ENCODE measurements at regions not wholly inside any gene's neighbourhood (a gene's known extent, or its start where the extent isn't known, plus 50 kb on each side); places are given as distances from the start of the nearest gene placed in this dataset.
"Not testable (repeated sequence)": the region's sequence is repeated elsewhere in the genome, so short reads cannot be mapped to it uniquely, and the experiment has no call there.

DNA sequence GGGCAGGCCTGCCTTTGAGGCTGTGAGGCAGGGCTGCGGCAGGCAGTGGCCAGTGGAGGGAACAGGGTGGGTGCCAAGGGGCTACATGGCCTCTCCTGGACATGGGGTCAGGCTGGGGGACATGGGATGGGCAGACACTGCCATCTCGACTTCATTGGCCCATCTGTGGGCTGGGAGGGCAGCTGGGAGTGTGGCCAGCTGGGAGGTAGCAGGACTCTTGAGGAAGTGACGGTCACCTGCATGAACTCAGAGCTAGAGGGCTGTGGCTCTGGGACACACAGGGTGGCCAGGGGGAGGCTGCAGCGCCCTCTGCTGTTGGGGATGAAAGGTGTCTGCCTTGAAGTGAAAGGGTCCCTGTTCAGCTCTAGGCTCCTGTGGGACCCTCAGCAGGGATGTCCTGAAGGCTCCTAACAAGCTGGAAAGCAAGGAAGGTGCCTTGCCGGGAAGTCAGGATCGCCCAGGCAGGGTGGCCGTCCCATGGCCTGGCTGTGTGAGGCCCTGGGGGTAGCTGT, 244.0 kb downstream of the ANKRD30B start:
- DNase-seq (ENCODE audit: low spot score) = not testable (repeated sequence)

DNA sequence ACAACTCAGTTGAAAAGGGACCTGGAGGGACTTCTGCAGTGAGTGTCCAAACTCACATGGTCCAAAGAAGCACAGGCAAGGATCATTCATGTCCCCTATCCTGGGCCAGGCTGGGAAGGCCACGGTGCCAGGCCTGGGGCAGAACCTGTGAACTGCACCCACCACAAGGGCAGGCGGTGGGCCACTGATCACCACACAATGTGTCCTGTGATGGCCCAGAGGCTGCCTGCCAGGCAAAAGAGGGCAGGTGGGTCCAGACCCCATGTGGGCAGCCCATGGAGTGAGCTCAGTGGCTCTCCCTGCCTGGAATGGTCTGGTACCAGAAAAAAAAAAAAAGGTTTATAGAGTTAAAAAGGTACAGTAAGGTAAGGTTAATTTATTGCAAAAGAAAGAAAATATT, 244.8 kb downstream of the ANKRD30B start:
- DNase-seq (ENCODE audit: low spot score) = not testable (repeated sequence)

DNA sequence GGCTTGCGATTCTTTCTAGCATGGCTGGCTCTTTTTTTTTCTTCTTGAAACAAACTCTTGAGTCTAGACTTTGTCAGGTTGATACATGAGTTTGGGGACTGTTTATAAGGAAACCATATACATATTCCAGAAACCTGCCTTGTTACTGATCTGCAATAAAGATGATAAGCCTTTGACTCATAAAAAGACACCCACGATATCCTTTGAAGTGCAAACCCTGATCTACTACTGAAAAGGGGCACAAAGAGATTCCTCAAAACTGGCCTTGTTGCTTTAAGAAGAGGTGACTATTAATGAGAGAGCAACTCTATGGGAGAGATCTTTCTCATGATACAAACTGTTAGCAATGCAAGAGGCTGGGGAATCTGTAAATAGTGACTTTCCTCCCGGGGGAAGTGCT, 247.1 kb downstream of the ANKRD30B start:
- DNase-seq (ENCODE audit: low spot score) = not testable (repeated sequence)

DNA sequence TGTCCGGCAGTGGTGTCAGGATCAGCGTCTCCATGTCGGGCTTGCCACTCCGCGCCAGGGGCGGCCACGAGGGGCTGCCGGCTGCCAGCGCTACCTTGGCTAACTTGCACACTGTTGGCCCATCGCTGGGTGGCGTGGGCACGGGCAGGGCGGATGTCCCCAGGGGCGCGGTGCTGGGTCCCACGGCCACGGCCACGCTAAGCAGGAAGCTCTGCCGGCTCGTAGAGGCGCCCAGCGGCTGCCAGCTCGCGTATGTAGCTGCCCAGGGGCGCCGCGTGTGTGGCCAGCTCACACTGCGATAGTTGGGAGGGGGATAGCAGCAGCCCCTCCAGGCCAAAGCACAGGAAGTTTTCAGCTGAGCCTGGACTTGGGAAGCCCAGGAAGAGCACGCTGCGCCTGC, 249.4 kb downstream of the ANKRD30B start:
- no peak for DNase-seq (ENCODE audit: low spot score)

DNA sequence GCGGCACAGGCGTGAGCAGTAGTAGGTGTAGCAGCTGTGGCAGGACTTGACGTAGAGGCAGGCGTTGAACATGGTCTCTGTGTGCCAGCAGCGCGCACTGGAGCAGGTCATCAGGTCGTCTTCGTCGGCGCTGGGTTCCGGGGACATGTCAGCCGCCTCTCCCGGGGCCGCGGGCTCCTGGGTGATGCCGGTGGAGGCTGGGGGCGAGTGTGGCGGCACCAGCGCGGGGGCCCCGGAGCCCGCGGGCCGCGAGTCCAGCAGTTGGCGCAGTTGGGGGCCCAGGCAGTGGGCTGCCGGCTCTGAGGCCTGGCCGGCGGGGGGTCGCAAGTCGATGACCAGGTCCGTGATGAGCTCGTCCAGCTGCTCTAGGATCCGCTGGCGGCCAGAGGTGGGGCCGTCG, 249.9 kb downstream of the ANKRD30B start:
- DNase-seq (ENCODE audit: low spot score) = not testable (repeated sequence)

DNA sequence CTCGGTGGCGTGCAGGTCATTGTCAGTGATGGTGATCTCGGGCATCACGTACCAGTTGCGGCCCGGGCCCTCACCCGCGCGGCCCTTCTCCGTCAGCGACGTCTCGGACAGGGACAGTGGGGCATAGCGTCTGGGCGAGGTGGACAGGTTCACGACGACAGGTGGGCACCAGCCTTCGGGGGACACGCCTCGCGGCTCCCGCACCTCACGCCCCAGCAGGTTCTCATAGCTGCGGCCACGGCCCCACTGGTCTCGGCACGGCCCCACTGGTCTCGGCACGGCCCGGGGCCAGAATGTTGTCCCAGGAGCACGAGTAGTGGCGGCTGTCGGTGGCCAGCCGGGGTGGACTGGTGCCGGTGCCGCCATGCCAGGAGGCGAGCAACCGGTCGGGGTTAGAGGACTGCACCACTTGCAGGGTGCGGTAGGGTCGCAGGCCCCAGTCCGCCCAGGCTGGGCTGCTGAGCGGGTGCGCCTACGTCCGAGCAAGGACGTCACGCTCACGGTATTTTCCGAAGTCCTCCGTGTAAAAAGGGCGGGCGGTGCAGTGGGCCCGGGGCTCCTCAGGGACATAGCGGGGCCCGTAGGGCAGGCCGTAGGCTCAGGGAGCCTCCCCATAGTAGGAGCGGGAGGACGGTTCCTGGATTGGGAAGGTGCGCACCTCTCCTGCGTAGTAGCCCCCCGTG, 250.5 kb downstream of the ANKRD30B start:
- not testable (repeated sequence) for DNase-seq (ENCODE audit: low spot score)

DNA sequence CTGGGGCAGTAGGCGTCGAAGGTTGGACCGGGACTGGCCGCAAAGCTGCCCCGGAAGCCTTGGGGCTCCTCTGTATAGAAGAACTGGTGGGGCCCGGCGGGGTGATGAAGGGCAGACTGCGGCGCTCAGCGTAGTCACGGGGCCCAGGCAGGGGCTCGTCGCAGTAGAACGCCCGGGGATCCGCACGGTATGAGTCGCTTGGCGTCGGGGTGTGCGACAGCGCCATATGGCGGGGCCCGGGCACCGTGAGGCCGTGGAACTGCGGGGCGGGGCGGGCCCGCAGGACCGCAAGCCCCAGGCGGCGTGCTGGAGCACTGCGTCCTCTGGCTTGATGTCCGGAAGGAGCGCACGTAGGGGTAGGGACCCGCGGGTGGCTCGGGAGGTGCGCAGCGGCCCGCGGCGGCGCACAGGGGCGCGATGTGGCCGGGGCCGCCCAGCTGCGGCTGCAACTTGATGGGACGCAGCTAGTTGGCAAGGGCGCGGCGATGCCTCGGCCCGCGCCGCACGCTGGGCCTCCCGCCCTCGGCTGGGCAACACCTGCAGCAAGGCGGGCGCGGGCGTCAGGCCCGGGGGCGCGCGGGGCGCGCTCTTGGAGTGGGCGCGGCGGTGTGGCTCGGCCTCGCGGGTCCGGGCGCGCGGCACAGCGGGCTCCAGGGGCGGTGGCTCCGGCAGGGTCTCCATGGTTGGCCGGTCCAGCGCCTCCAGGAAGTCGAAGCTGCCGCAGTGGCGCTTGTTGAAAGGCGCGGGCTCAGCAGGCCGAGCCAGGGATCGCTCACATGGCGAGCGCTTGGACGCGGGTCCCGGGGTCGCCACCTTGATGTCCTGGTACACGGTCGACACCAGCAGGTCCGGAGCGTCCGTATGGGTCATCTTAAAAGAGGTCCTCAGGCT, 251.4 kb downstream of the ANKRD30B start:
- DNase-seq (ENCODE audit: low spot score) = no peak

DNA sequence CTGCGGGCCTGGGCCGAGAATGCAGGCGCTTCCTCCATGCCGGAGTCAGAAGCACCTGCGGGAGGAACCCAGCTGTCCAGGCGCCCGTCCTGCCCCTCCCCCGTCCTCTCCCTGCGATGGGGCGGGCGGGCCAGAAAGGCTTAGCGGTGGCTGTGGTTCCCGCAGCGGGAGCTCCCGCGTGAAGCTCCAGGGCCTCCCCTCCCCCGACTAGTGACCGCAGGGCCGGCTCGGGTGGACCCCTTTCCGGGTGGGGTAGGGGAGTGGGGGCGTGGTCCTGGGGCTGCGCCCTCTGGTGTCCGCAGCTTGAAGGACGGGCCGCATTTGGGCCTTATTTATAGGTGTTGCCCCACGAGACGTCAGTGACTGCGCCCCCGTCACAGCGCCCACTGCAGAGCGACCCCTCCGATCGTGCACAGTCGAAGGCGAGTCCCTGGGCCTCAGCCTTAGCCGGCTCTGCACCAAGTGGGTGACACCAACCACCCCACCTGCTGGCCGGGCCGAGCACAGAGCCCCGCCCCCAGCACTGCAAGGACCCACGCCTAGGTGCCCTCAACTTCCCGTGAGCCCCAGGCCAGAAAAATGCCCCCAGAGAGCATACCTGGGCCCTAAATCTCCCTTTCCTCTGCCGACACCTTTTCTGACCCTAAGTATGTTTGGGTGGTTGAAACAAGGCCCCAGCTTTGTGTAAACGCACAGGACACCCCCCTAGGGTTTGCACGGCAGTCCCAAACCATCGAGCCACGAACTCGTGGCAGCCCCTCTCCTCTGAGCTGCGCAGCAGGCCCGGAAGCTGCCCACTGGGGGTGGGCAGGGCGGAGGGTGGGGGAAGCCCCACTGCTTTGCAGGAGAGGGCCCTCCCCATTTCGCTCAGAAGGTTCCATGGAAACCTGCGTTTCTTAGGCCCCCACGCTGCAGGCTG, 252.4 kb downstream of the ANKRD30B start:
- not testable (repeated sequence) for DNase-seq (ENCODE audit: low spot score)

DNA sequence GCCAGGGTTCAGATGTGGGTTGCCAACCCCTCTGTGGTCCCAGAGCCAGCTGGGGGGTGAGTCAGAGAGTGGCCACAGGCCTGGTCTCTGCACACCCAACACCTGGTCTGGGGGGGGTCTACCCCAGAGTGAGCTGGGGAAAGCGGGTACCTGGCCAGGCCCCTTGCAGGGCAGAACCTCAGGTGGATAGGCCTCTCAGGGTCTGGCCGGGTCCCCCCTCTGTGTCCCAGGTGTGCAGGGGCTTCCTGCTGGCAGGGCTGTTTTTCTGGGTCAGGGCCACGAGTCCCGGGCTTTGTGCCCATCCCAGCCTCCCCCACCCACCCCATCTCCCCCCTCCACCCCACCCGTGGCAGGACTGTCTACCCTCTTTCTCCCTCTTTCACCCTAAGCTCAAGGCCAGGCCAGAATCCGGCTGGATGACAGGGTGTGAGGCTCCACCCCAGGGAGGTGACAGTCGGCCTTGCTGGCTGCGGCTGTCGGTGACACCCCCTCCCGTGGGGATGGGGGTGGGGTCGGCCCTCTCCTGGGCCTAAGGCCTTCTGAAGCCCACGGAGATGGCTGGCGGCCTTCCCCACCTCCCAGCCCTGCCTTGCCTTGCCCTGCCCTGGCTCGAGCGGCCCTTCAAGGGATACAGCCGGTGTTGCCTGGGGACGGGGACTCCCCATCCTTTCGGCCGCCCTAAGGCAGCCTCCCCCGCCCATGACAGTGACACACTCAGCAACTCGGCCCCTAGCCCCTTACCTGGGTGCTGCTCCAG, 253.2 kb downstream of the ANKRD30B start:
- not testable (repeated sequence) for DNase-seq (ENCODE audit: low spot score)

DNA sequence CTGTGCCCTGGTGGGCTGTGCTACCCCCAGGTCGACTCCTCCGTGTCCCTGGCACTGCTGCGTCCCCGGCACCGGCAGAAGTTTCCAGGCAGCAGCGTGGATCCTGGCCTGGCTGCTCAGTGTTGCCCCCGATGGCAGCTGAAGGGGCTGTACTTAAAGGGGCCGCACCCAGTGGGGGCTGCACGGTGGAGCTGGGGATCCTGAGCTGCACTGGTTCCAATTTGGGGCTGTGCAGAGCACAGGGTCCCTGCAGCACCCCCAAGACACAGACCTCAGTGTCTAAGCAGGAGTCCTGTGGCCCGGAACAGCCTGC, 253.8 kb downstream of the ANKRD30B start:
- not testable (repeated sequence) for DNase-seq (ENCODE audit: low spot score)

DNA sequence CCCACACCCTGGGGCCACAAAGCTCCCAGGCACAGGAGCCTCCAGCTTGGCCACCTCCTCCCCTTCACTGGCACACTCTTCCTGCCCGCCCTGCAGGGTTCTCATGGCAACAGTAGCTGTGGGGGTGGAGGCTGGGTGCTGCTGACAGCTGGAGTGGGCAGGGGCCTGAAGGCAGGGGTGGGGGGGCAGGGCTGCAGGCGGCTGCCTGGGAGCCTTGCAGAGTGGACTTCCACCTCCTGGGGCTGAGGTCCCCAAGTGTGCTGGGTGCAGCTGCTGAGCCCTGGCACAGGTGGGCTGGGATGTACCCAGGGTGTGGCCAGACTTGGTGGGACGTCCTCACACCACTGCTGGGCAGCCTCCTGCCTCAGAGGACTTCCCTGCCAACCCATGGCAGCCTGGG, 254.8 kb downstream of the ANKRD30B start:
- DNase-seq (ENCODE audit: low spot score) = not testable (repeated sequence)

DNA sequence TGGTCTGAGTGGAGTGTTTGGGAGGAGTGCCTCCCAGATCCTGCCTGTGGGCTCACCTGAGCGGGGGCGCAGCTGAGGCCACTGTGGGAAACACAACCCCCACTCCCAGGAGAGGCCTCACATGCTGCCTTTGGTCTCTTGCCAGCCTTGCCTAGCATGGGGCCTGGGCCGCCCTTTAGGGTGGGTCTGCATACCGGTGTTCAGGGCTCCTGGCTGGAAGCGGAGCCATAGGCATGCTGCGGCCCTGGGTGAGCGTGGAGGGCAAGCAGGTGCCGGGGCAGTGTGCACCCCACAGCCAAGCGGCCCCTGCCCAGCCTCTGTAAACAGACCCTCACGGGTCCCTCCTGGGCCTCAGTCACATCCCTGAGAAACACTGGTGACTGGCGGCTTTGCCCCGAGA, 255.3 kb downstream of the ANKRD30B start:
- not testable (repeated sequence) for DNase-seq (ENCODE audit: low spot score)

DNA sequence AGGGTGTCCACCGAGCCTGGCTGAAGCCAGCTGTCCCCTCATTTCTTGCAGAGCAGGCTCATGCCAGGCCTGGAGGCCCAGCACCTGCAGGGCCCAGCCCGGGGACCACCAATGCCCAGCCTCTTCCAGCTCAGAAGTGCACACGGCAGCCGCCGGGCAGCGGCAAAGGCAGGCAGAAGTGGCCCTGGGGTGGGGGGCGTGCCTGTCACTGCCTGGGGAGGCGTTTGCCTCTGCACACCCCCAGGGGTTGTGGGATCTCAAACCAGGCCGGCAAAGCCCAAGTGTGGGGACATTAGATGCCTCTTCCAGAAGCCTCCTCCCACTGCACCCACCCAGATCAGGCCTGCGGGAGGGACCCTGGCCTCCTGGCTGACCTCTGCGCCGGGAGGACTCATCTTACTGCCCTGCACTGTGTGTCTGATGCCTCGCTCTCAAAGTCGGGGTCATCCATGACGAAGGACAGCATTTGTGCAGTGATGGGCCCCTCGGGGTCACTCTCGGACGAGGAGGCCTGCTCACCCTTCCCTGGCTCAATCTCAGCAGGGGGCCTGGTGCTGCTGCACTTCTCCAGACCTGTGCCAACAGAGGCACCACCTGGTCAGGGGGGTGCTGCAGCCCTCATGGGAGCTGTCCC, 255.8 kb downstream of the ANKRD30B start:
- not testable (repeated sequence) for DNase-seq (ENCODE audit: low spot score)

DNA sequence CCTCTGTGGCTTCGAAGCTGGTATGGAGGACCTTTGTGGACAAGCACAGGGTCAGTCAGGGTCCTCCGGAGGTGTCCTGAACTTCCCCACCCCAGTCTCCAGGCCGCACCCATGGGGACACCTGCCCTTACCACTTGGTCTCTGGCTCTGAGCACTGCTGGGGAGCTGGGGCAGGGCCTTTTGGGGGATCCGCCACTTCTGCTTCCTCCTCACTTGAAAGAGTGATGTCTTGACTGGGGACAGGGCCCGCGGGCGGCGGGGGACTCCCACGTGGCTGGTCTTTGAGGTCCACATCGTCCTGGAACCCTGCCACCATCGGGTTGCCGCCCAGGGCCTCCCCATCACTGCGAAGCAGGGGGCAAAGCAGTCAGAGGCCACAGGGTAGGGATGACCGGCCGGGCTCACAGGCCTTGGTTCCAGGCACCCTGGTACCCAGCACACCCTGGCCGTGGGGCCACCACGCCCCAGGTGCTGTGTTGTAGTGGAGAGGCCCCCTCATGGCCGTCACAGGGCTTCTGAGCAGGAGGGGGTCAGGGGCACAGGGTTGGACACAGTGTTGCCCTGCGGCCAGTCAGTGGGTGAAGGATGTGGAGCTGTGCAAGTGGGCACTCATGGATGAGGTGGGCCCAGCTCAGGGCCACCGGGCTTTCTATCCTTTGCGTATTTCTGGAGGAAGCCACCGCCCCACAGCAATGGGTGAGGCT, 256.4 kb downstream of the ANKRD30B start:
- not testable (repeated sequence) for DNase-seq (ENCODE audit: low spot score)

DNA sequence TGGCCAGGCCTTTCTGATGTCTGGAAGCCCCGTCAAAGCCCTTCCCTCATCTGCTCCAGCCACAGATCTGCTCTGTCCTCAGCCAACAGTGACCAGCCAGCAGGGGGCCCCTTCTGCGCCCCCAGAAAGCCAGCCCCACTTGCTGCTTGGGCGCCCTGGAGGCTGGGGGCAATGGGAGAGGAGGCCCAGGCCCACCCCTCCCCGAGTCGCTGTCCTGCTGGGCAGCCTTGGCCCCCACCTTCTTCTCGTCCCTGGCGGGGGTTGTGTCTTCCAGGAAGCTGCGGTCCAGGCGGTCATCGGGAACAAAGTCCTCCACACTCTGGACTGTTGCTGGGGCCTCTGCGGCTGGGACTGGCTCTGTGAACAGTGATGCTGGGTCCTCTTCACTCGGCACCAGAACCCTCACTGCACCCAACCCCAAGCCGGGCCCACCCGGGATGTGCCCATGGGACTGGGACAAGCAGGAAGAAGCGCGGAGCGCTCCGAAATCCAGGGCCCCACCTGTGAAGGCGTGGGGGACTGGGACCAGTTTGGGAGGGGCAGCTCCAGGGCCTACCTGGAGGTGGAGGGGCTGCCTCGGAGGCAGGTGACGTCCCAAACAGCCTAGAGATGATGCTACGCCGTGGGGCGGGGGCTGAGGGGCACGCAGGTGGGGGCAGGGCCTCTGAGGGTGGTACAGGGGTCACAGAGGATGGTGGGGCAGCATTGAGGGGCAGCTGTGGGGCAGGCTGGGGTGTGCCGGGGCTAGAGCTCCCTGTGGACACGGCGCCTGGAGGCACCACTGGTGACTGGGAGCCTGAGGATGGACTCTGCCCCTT, 257.6 kb downstream of the ANKRD30B start:
- no peak for DNase-seq (ENCODE audit: low spot score)

DNA sequence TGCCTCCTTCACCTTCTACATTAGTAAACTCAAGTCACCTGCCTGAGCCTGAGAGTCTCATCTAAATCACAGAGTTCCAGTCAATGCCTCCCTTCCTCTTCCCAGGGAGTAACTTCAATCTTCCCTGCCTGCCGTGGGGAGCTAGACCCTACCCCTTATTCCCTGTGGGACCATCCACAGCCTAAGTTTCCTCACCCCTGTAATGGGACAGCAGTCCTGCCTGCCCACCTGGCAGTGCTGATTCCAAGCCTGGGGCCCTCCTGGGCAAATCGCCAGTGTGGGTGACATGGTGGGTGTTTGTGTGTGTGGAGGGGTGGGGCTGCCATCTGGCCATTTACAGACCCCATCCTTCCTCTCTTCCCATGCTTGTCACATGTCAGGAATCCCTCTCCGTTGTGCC, 258.6 kb downstream of the ANKRD30B start:
- DNase-seq (ENCODE audit: low spot score) = not testable (repeated sequence)

DNA sequence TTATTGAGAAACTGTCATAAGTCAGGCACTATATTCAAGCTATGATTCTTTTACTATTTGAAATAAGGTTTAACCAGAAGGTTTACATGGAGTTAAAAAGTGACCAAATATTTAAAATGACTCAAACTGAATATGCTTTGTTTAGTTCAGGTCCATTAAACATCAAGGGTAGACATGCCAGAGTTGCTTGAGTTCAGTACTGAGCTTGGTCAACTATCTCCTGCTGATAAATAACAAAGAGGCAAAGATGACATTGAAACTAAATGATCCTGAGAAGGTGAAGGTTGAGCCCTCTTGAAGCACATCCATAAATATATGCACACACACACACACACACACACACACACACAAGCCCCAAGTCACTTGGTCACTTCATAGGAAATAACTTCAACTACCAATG, 278.1 kb downstream of the ANKRD30B start:
- not testable (repeated sequence) for DNase-seq (ENCODE audit: low spot score)

DNA sequence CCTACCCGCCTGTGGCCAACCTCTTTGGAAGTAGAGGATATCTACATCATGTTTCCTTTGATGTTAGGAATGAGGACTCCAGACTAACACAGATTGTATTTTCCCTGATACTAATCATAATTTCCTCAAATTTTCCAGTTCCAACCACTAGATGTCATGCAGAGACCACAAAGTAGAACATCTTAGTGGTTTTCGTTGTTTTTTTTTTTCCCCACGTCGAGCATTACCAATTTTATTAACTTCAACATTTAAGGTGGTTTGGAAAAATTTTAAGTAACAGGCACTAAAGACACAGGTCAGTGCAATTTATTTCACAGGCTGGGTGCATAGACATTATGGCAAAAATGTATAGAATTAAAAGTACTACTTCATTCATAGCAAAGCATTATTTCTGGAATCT, 280.1 kb downstream of the ANKRD30B start:
- DNase-seq (ENCODE audit: low spot score) = not testable (repeated sequence)

DNA sequence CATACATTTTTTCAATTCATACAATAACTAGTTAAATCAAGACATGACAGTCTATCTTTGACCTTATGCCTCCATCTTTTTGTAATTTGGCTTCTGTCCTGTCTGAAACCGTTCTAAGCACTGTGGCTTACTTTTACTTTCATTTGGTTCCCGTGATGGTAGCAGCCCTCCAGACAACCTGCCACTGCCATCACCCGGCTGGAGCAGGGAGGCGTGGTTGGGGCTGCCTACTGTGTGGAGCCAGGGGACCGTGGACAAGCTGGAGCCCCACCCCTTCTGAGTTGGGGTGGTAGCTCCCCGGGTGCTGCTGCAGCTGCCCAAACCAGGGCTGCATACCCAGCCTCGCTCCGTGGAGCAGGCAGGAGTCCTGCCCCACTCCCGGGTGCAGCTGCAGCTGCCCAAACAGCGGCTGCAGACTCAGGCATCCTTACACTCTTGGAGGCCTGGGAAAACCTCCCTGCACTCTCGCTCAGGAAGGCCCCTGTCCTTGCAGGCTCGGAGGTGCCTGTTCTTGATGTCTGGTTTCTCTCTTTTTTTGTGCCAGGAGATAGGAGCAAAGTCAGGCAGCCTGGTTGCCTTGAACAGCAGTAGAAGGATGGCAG, 312.4 kb downstream of the ANKRD30B start:
- not testable (repeated sequence) for DNase-seq (ENCODE audit: low spot score)

Data from GM03348 (cell line).